Stimulated activated naive CD4-positive, alpha-beta T cell (primary cell): ENCODE measurements at regions not wholly inside any gene's neighbourhood (a gene's known extent, or its start where the extent isn't known, plus 50 kb on each side); places are given as distances from the start of the nearest gene placed in this dataset.
"Not testable (repeated sequence)": the region's sequence is repeated elsewhere in the genome, so short reads cannot be mapped to it uniquely, and the experiment has no call there.

Experiments used
- DNase-seq, 6 experiments: peaks; one replicate each; lab custom pipeline; 2025; lab: John Stamatoyannopoulos, UW

GRCh38 chr14:21846227-21846885 lies 172.7 kb upstream of the OR4E1 start:
- DNase-seq = peak; percentile 41 to 69 (median 62)

DNA sequence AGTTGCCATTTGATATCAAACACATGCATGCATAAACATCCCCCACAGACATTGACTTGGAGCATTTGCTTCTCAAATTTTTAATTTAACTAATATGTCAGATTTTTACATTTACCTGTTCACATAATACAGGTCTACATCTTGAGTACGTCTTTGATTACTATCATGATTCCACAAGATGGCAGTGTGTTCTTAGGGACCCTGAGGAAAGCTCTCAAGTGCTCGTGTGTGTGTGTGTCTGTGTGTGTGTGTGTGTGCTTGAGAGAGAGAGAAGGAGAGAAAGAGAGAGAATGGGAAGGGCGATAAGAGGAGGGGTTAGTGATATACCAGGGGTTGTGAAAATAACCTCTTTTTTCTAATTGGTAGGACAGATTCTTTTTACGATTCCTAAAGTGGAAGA lies 167.1 kb upstream of the OR4E1 start:
- peak in 4 of 6 experiments; percentile 3 to 33 (median 14) for DNase-seq

DNA sequence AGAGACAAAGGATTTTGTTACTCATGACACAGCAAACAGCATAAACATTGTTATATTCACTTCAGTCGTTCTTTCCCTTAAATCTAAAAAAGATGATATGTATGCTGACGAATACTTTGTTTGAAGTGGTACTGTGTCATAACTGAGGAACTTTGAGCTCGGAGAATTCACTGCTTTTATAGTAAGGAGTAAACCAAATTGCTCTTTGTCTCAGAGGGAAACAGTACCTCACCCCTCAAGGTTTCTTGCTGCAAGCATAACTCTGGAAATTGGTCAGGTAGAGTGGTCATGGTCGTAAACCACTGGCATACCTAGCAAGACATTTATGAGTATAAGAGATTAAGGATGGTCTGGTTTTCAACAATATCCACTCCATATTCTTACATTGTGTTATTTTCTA lies 160.2 kb upstream of the OR4E1 start:
- no peak for DNase-seq

GRCh38 chr14:21825845-21826244 lies 152.2 kb upstream of the OR4E1 start:
- DNase-seq = no peak

- peak in 5 of 6 experiments; percentile 33 to 54 (median 43) for DNase-seq
Observed at GRCh38 chr14:21825149-21825743, 151.6 kb upstream of the OR4E1 start.

GRCh38 chr14:21822109-21822508 lies 148.5 kb upstream of the OR4E1 start:
- DNase-seq = no peak

- DNase-seq = no peak
Observed at GRCh38 chr14:21820631-21821030, 147.0 kb upstream of the OR4E1 start.

GRCh38 chr14:21819891-21820290 lies 146.3 kb upstream of the OR4E1 start:
- not testable (repeated sequence) for DNase-seq

DNA sequence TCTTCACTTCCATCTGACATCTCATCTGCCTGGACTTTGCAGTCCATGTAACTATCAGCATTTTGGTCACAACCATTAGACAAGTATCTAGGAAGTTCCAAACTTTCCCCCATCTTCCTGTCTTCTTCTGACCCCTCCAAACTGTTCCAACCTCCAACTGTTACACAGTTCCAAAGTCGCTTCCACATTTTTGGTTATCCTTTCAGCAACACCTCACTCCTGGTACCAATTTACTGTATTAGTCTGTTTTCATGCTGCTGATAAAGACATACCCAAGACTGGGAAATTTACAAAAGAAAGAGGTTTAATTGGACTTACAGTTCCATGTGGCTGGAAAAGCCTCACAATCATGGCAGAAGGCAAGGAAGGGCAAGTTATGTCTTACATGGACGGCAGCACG lies 143.4 kb upstream of the OR4E1 start:
- DNase-seq = not testable (repeated sequence)

- no peak for DNase-seq
Observed at GRCh38 chr14:21807975-21808374, 134.4 kb upstream of the OR4E1 start.

GRCh38 chr14:21804981-21805380 lies 131.4 kb upstream of the OR4E1 start:
- no peak for DNase-seq

- no peak for DNase-seq
Observed at GRCh38 chr14:21802441-21802840, 128.8 kb upstream of the OR4E1 start.

DNA sequence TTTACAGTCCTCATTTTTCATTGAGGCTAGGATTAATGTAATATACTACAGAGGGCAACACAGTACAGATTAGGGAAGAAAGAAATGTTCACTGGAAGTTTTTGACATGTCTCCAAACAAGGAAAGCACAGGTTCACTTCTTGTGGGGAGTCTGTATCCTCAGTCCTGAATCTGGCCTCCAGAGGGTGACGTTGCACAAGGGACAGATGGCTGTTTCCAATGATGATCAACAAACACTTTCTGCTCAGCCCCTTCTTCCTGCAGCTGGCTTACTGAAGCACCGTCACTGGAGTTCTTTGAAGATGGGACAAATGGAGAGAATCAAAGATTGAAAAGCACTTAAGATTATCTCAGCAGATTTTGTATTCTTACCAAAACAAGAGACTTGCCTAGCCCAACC lies 123.3 kb upstream of the OR4E1 start:
- DNase-seq = peak in 3 of 6 experiments; percentile 5 to 11 (median 7)

DNA sequence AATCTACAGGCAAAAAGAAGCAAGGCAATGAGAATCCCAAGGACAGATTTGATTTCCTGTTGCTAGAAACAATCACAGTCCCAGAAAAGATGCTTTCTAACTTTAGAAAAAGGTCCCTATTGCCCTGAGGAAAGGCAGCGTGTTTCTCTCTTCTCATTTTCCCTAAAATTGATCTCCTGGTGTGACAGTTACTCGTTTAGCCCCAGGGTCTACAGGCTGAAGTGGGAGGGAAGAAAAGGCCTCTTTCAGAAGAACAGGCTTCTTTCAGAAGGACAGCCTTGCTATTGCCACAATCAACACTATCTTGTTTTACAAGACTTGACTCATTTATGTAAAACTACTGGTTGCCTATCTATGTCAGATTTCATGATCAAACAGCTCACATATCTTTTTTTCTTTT lies 121.8 kb upstream of the OR4E1 start:
- DNase-seq = no peak

DNA sequence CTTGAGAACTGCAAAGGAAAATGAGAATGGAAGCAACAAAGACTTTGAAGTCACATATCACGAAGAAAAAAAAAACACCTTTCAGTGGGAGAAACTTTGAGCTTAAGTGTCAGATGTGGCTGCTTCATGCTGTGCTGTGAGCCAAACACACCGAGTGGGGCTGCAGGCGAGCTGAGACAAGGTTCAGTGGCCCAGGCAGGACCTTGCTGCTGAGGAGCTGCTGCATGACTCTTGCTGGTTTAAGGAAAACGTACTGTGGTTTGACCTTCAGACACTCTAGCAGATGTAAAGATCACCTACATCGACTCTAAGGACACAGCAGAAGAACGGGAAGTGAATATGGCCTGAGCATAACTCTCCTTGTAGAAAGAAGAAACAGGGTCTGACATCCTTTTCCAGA lies 118.1 kb upstream of the OR4E1 start:
- DNase-seq = no peak

DNA sequence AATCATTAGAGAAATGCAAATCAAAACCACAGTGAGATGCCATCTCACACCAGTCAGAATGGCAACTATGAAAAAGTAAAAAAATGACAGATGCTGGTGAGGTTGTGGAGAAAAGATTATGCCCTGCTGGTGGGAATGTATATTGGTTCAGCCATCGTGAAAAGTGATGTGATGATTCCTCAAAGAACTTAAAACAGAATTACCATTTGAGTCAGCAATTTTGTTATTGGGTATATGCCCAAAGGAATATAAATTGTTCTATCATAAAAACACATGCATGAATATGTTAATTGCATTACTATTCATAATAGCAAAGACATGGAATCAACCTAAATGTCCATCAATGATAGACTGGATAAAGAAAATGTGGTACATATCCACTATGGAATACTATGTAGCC lies 115.1 kb upstream of the OR4E1 start:
- DNase-seq = not testable (repeated sequence)

DNA sequence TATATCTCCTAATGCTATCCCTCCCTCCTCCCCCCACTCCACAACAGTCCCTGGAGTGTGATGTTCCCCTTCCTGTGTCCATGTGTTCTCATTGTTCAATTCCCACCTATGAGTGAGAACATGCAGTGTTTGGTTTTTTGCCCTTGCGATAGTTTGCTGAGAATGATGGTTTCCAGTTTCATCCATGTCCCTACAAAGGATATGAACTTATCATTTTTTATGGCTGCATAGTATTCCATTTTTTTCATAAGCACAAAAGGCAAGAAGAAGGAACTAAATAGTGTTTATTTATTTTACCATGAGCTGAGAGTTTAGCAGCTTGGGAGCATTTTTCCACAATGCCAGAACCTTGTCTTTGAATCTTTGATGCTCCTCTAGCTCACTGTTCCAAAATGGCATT lies 113.6 kb upstream of the OR4E1 start:
- not testable (repeated sequence) for DNase-seq

GRCh38 chr14:21781543-21781942 lies 107.9 kb upstream of the OR4E1 start:
- no peak for DNase-seq

DNA sequence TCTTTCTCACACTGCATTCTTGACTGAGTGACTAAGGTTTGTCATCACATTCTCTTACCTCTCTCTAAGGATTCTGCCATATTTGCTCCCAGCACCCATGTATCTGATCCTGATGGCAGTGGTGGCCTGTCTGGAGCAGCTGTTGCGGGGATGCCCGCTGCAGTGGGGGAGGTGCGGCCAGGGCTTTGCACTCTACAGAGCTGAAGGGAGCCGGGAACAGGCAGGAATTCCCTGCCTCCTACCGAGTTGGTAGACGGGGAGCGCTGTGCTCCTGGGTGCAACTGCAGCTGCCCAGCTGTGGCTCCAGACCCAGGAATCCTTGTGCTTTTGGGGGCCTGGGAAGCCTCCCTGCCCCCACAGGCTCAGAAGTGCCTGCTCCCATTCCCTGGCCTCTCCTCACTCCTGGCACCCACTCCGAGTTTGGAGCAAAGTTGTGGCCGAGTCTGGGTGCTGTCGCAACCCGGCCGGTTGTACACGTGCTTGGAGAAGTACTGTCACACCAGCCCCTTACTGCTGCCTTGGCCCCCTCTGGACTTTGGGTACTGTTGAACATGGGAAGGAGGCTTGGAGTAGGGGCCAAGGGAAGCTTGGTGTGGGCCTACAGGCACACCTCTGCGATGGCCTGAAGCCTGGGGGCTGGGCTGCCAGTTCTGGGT lies 106.9 kb upstream of the OR4E1 start:
- no peak for DNase-seq

DNA sequence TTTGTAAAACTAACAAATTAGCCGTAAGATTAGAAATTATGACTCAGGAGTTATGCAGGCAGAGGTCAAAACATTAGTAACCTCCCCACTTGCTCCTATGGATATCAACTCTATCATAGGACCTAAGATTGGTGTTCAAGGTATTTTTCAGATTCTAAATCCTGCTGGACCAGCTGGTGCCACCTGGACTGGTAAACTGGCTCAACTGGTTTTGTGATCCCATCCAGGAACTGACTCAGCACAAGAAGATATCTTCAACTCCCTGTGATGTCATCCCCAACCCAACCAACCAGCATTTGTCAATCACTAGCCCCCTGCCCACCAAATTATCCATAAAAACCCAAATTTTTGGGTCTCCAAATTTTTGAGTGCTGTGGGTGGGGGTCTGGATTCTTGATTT lies 98.1 kb upstream of the OR4E1 start:
- DNase-seq = no peak

- DNase-seq = no peak
Observed at GRCh38 chr14:21768875-21769257, 95.2 kb upstream of the OR4E1 start.

DNA sequence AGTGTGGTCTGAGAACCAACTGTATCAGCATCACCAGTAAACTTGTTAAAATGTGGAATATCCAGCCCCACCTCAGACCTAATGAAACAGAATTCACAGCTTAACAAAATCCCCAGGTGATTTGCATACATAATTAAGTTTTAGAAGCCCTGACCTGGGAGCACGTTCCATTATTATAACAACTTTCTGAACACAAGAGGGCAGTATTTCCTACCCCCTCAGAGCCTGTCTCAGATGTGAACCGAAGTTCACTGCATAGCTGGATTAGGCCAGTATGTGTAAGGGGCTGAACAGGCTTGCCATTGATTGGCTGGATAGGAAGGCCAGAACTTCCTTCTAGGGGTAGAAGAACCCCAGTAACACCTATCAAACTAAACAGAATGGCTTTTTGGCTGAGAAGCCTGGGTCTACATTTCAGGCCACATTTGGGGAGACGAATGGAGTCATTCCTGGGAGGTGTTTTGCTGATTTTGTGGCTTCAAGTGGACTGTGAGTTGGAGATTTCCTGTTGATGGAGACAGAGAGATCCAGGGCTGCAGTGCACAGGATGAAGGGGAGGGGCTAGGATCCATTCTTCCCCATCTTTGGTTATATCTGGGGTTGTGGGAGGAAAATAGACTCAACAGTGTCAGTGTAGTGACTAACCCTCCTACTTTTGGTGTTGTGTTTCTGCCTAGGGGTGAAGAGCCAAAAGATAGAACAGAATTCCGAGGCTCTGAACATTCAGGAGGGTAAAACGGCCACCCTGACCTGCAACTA lies 94.7 kb upstream of the OR4E1 start:
- peak in 4 of 6 experiments; percentile 10 to 47 (median 28) for DNase-seq

DNA sequence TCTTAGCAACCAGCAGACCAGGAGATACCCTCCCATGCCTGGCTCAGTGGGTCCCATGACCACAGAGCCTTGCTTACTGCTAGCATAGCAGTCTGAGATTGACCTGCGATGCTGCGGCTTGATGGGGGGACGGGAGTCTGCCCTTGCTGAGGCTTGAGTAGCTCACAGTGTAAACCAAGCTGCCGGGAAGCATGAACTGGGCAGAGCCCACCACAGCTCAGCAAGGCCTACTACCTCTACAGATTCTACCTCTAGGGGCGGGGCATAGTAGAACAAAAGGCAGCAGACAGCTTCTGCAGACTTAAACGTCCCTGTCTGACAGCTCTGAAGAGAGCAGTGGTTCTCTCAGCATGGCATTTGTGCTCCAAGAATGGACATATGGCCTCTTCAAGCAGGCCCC lies 86.7 kb upstream of the OR4E1 start:
- DNase-seq = not testable (repeated sequence)
